ENCODE measurements at regions not wholly inside any gene's neighbourhood (a gene's known extent, or its start where the extent isn't known, plus 50 kb on each side); places are given as distances from the start of the nearest gene placed in this dataset.

DNA sequence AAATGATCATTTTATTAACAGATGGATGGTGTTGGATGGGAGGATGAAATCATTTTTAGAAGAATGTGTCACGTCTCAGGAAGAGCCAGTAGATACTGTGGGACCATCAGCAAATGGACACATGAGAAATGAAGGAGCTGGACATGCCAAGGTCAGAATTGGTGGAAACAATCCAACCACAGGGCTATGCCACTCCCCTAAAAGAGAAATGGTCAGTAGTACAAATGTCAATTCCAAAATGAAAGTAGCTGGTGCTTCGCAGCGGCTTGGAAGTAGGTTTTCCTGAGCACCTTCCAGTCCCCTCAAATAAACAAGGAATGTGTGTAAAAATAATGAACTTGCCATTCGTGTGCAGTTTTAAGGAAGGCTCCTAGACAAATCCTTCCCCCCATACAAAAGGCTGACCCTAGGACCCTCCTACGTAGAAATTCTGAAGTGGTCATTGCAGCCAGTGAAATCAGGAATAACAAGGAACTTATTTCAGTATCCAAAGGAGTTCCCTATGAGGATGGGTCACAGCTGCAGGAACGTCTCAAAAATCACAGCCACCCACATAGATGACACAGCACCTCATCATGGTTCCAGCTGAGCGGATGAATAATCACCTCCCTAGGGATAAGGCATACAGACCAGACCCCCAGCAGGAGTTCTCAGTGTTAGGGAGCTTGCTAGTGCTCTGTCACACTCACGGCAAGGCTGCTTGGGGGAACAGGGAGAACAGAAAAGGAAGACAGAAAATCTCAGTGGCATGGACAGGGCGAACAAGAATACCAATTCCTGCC lies 239.2 kb downstream of the HS3ST3A1 start:
- H3K4me2 ChIP-seq (ENCODE audit: low read length): peak overlapping the region; percentile 76
- no peak overlapping the region for H3K9ac ChIP-seq (ENCODE audit: low read length)
- H3K4me3 ChIP-seq (ENCODE audit: low read length): peak overlapping the region; percentile 54
- peak overlapping the region; percentile 54 for H2AFZ ChIP-seq (ENCODE audit: low read length)
- no peaks in the 10 kb centered on the region for H3K27me3 ChIP-seq (ENCODE audit: low read length)
- intact Hi-C loops (cut with micrococcal nuclease): no loop called here
- peak; percentile 30 for DNase-seq
- ATAC-seq: no peak
- CTCF ChIA-PET: no interaction called here
- H3K4me1 ChIP-seq (ENCODE audit: insufficient read depth, low read length): no peaks in the 10 kb centered on the region
- no peaks in the 10 kb centered on the region for H3K9me3 ChIP-seq (ENCODE audit: low read length)
- no peaks in the 10 kb centered on the region for H3K36me3 ChIP-seq (ENCODE audit: low read depth, low read length)
- no peaks in the 10 kb centered on the region for H3K9me2 ChIP-seq (replicated peaks; ENCODE audit: low read length)
- no TSS peak for BruUV-seq (replicated peaks)
- H3K79me2 ChIP-seq (ENCODE audit: low read length): no peaks in the 10 kb centered on the region
- H3K27ac ChIP-seq (ENCODE audit: low read length): no peak overlapping the region
- no peaks in the 10 kb centered on the region for H4K20me1 ChIP-seq (ENCODE audit: low read length)
- no peak for TF ChIP-seq EZH2phosphoT487 (IDR thresholded peaks at IDR 0.05; ENCODE audit: borderline replicate concordance, low read length)
- no peak for TF ChIP-seq EZH2 (IDR thresholded peaks at IDR 0.05; ENCODE audit: low read length, unreplicated experiment)
- TF ChIP-seq, protein P1, sequence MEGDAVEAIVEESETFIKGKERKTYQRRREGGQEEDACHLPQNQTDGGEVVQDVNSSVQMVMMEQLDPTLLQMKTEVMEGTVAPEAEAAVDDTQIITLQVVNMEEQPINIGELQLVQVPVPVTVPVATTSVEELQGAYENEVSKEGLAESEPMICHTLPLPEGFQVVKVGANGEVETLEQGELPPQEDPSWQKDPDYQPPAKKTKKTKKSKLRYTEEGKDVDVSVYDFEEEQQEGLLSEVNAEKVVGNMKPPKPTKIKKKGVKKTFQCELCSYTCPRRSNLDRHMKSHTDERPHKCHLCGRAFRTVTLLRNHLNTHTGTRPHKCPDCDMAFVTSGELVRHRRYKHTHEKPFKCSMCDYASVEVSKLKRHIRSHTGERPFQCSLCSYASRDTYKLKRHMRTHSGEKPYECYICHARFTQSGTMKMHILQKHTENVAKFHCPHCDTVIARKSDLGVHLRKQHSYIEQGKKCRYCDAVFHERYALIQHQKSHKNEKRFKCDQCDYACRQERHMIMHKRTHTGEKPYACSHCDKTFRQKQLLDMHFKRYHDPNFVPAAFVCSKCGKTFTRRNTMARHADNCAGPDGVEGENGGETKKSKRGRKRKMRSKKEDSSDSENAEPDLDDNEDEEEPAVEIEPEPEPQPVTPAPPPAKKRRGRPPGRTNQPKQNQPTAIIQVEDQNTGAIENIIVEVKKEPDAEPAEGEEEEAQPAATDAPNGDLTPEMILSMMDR (conservative IDR thresholded peaks at IDR 0.05; ENCODE audit: low read depth, low read length): no peak
- H3F3A ChIP-seq (ENCODE audit: low read length, unreplicated experiment): no peaks in the 10 kb centered on the region
- POLR2A ChIA-PET (ENCODE audit: unreplicated experiment): no interaction called here

DNA sequence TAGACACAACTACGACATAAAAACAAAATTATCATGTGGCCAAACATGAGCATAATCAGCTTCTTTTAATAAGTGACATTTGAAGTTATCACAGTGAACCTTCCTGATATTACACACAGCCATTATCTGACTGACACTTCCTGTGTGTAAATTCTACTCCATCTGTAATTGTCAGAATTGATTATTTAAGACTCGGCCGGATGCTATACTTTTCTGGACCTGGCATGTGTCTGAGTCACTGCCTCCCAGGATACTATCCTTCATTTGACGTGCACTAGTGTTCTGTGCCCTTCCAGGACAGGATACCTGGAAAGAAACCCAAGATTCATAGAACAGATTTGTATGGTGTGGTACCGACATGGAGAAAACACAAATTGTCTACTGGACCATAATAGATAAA lies 242.0 kb downstream of the HS3ST3A1 start:
- no peaks in the 10 kb centered on the region for H3F3A ChIP-seq (ENCODE audit: low read length, unreplicated experiment)
- no TSS peak for BruUV-seq (replicated peaks)
- H3K27me3 ChIP-seq (ENCODE audit: low read length): no peaks in the 10 kb centered on the region
- H3K9me3 ChIP-seq (ENCODE audit: low read length): no peaks in the 10 kb centered on the region
- no peak overlapping the region for H3K4me2 ChIP-seq (ENCODE audit: low read length)
- H3K79me2 ChIP-seq (ENCODE audit: low read length): no peaks in the 10 kb centered on the region
- DNase-seq: peak; percentile 32
- POLR2A ChIA-PET (ENCODE audit: unreplicated experiment): no interaction called here
- H3K9me2 ChIP-seq (replicated peaks; ENCODE audit: low read length): no peaks in the 10 kb centered on the region
- intact Hi-C loops (cut with micrococcal nuclease): no loop called here
- H3K27ac ChIP-seq (ENCODE audit: low read length): no peak overlapping the region
- CTCF ChIA-PET: no interaction called here
- TF ChIP-seq EZH2phosphoT487 (IDR thresholded peaks at IDR 0.05; ENCODE audit: borderline replicate concordance, low read length): no peak
- no peaks in the 10 kb centered on the region for H4K20me1 ChIP-seq (ENCODE audit: low read length)
- H3K4me3 ChIP-seq (ENCODE audit: low read length): no peak overlapping the region
- ATAC-seq: no peak
- no peak overlapping the region; the same call in 1 of the 2 replicates for H2AFZ ChIP-seq (ENCODE audit: low read length)
- no peaks in the 10 kb centered on the region for H3K4me1 ChIP-seq (ENCODE audit: insufficient read depth, low read length)
- H3K36me3 ChIP-seq (ENCODE audit: low read depth, low read length): no peaks in the 10 kb centered on the region
- H3K9ac ChIP-seq (ENCODE audit: low read length): no peak overlapping the region

DNA sequence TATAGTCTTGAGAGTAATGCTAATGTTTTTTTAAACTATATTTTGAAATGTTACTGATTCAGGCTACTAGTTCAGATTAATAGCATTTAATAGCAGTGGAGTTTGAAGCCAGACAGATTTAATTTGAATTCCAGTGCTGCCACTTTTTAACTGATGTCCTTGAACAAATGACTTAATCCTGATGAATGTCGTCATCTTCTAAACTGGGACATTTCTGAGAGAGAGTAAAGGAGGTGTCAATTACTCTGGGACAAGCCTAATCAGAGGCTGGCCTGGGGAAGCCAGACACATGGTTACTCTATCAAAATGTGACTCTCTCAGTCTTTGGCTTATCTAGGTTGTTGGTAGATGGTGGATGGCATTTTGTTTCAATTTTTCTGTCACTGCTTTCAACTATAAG lies 246.7 kb downstream of the HS3ST3A1 start:
- ChIA-PET POLR2A (ENCODE audit: unreplicated experiment) (no interaction called here), CTCF (no interaction called here)
- Histone ChIP-seq H3K27me3 (ENCODE audit: low read length) (peaks cover 7% of the 10 kb centered on the region; the same call in 1 of the 2 replicates), H3K27ac (ENCODE audit: low read length) (no peak overlapping the region), H3K4me3 (ENCODE audit: low read length) (no peak overlapping the region), H3K9me3 (ENCODE audit: low read length) (no peaks in the 10 kb centered on the region), H3K9me2 (replicated peaks; ENCODE audit: low read length) (no peaks in the 10 kb centered on the region), H3K79me2 (ENCODE audit: low read length) (no peaks in the 10 kb centered on the region), H3K9ac (ENCODE audit: low read length) (no peak overlapping the region), H3K4me1 (ENCODE audit: insufficient read depth, low read length) (no peaks in the 10 kb centered on the region), H2AFZ (ENCODE audit: low read length) (no peak overlapping the region), H3F3A (ENCODE audit: low read length, unreplicated experiment) (no peaks in the 10 kb centered on the region), H3K4me2 (ENCODE audit: low read length) (no peak overlapping the region), H3K36me3 (ENCODE audit: low read depth, low read length) (no peaks in the 10 kb centered on the region), H4K20me1 (ENCODE audit: low read length) (no peaks in the 10 kb centered on the region)
- no peak for DNase-seq
- intact Hi-C loops (cut with micrococcal nuclease): no loop called here
- ATAC-seq: no peak
- BruUV-seq (replicated peaks): no TSS peak
- TF ChIP-seq EZH2 (IDR thresholded peaks at IDR 0.05; ENCODE audit: low read length, unreplicated experiment) (no peak), EZH2phosphoT487 (IDR thresholded peaks at IDR 0.05; ENCODE audit: borderline replicate concordance, low read length) (no peak)
- TF ChIP-seq, protein P1 (conservative IDR thresholded peaks at IDR 0.05; ENCODE audit: low read depth, low read length): no peak
